ENCODE measurements at regions not wholly inside any gene's neighbourhood (a gene's known extent, or its start where the extent isn't known, plus 50 kb on each side); places are given as distances from the start of the nearest gene placed in this dataset.

- TF ChIP-seq, protein P1, sequence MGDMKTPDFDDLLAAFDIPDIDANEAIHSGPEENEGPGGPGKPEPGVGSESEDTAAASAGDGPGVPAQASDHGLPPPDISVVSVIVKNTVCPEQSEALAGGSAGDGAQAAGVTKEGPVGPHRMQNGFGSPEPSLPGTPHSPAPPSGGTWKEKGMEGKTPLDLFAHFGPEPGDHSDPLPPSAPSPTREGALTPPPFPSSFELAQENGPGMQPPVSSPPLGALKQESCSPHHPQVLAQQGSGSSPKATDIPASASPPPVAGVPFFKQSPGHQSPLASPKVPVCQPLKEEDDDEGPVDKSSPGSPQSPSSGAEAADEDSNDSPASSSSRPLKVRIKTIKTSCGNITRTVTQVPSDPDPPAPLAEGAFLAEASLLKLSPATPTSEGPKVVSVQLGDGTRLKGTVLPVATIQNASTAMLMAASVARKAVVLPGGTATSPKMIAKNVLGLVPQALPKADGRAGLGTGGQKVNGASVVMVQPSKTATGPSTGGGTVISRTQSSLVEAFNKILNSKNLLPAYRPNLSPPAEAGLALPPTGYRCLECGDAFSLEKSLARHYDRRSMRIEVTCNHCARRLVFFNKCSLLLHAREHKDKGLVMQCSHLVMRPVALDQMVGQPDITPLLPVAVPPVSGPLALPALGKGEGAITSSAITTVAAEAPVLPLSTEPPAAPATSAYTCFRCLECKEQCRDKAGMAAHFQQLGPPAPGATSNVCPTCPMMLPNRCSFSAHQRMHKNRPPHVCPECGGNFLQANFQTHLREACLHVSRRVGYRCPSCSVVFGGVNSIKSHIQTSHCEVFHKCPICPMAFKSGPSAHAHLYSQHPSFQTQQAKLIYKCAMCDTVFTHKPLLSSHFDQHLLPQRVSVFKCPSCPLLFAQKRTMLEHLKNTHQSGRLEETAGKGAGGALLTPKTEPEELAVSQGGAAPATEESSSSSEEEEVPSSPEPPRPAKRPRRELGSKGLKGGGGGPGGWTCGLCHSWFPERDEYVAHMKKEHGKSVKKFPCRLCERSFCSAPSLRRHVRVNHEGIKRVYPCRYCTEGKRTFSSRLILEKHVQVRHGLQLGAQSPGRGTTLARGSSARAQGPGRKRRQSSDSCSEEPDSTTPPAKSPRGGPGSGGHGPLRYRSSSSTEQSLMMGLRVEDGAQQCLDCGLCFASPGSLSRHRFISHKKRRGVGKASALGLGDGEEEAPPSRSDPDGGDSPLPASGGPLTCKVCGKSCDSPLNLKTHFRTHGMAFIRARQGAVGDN (IDR thresholded peaks at IDR 0.05) = no peak
- TF ChIP-seq EZH2 (IDR thresholded peaks at IDR 0.05; ENCODE audit: borderline replicate concordance, control insufficient read depth, low read depth, low read length) = no peak
- TF ChIP-seq MEF2B (IDR thresholded peaks at IDR 0.05; ENCODE audit: partially characterized antibody, poor library complexity, severe bottlenecking) = no peak
- no peak for TF ChIP-seq TBL1XR1 (IDR thresholded peaks at IDR 0.05; ENCODE audit: low read depth, low read length)
These were observed 187.6 kb upstream of the S1PR3 start (continued) for GRCh38 chr9:88803546-88804253.

GRCh38 chr9:88804254-88804596, 187.0 kb upstream of the S1PR3 start:
- no peaks in the 10 kb centered on the region for H3K36me3 ChIP-seq (ENCODE audit: control insufficient read depth in 2 of 2, insufficient read depth in 2 of 2, low read length in 1 of 2)
- ChIA-PET CTCF (no interaction called here), SMC1A (ENCODE audit: uncharacterized antibody, unreplicated experiment) (no interaction called here), RAD21 (ENCODE audit: unreplicated experiment) (no interaction called here), POLR2A (no interaction called here)
- in situ Hi-C loops (cut with MboI) = no loop called here
- no TSS peak for BruUV-seq (replicated peaks)
- no peak for DNase-seq (ENCODE audit: low read depth, low spot score)
- intact Hi-C loops (cut with micrococcal nuclease; ENCODE audit: unreplicated experiment) = no loop called here
- H3K4me2 ChIP-seq (ENCODE audit: control insufficient read depth, insufficient read depth) = no peak overlapping the region
- H3K27ac ChIP-seq (ENCODE audit: control insufficient read depth, insufficient read depth) = no peak overlapping the region
- peaks cover 0 to 2% of the 10 kb centered on the region in 2 experiments; a peak in 1 of 4 replicates for H3K27me3 ChIP-seq (replicated peaks in 1 of 2; ENCODE audit: control insufficient read depth in 2 of 2, insufficient read depth in 2 of 2, low read length in 1 of 2)
- 18% methylated on average over 2 of the region's 2 CpGs for WGBS (ENCODE audit: insufficient coverage, insufficient replicate concordance, low lambda C conversion rate, missing lambda C conversion rate)
- H3K9me3 ChIP-seq (replicated peaks; ENCODE audit: control insufficient read depth, insufficient read depth, low read length) = no peaks in the 10 kb centered on the region; the same call in 2 of the 3 replicates
- H4K20me1 ChIP-seq (ENCODE audit: control insufficient read depth, insufficient read depth) = no peaks in the 10 kb centered on the region
- H3K4me1 ChIP-seq (ENCODE audit: control insufficient read depth, insufficient read depth, low read length) = no peaks in the 10 kb centered on the region
- H3K4me3 ChIP-seq = no peak overlapping the region
- H2AFZ ChIP-seq (ENCODE audit: control insufficient read depth, low read depth, low read length) = no peak overlapping the region
- no peak for FAIRE-seq
- ATAC-seq = no peak
- no peak overlapping the region for H3K9ac ChIP-seq (ENCODE audit: control insufficient read depth, insufficient read depth, low read length)
- TF ChIP-seq CREB1 (IDR thresholded peaks at IDR 0.05; ENCODE audit: low read depth) (no peak), BACH1 (IDR thresholded peaks at IDR 0.05; ENCODE audit: borderline replicate concordance) (no peak)
- no peaks in the 10 kb centered on the region for H3K79me2 ChIP-seq (ENCODE audit: control insufficient read depth, insufficient read depth, low read length)
